ENCODE measurements at regions not wholly inside any gene's neighbourhood (a gene's known extent, or its start where the extent isn't known, plus 50 kb on each side); places are given as distances from the start of the nearest gene placed in this dataset.

- no peak for TF ChIP-seq EZH2 (IDR thresholded peaks at IDR 0.05; ENCODE audit: borderline replicate concordance, low read depth, low read length, severe bottlenecking)
- TF ChIP-seq CTCF (IDR thresholded peaks at IDR 0.05; ENCODE audit: borderline replicate concordance, extremely low read depth, low read length, poor library complexity, severe bottlenecking) = no peak
- Histone ChIP-seq H3K4me2 (ENCODE audit: insufficient read depth, low read length) (no peak overlapping the region), H3K79me2 (ENCODE audit: insufficient read depth, low read length) (no peaks in the 10 kb centered on the region), H3K9me3 (ENCODE audit: insufficient read depth, low read length, severe bottlenecking) (no peaks in the 10 kb centered on the region), H3K9ac (ENCODE audit: low read depth, low read length) (no peak overlapping the region), H3K4me1 (ENCODE audit: insufficient read depth, low read length) (no peaks in the 10 kb centered on the region), H3K27me3 (ENCODE audit: insufficient read depth, low read length, poor library complexity) (no peaks in the 10 kb centered on the region), H2AFZ (ENCODE audit: low read depth, low read length) (no peak overlapping the region), H3K36me3 (ENCODE audit: insufficient read depth, low read length) (no peaks in the 10 kb centered on the region), H3K4me3 (ENCODE audit: low read depth in 1 of 2, low read length in 2 of 2) (no peak overlapping the region), H4K20me1 (ENCODE audit: insufficient read depth, low read length) (no peaks in the 10 kb centered on the region), H3K27ac (ENCODE audit: low read length) (no peak overlapping the region)
- no peak for DNase-seq
- ATAC-seq (ENCODE audit: insufficient read depth, low read depth) = no peak
Observed at GRCh38 chr7:20959281-20959680, 172.6 kb upstream of the SP8 start.

- H3K27me3 ChIP-seq (ENCODE audit: insufficient read depth, low read length, poor library complexity) = no peaks in the 10 kb centered on the region
- no peak overlapping the region for H3K27ac ChIP-seq (ENCODE audit: low read length)
- H3K4me3 ChIP-seq (ENCODE audit: low read depth in 1 of 2, low read length in 2 of 2) = no peak overlapping the region
- H3K4me2 ChIP-seq (ENCODE audit: insufficient read depth, low read length) = no peak overlapping the region
- H4K20me1 ChIP-seq (ENCODE audit: insufficient read depth, low read length) = no peaks in the 10 kb centered on the region
- TF ChIP-seq EZH2 (IDR thresholded peaks at IDR 0.05; ENCODE audit: borderline replicate concordance, low read depth, low read length, severe bottlenecking) (no peak), CTCF (IDR thresholded peaks at IDR 0.05; ENCODE audit: borderline replicate concordance, extremely low read depth, low read length, poor library complexity, severe bottlenecking) (no peak)
- DNase-seq (no peak), ATAC-seq (ENCODE audit: insufficient read depth, low read depth) (no peak)
- H3K4me1 ChIP-seq (ENCODE audit: insufficient read depth, low read length) = no peaks in the 10 kb centered on the region
- no peak overlapping the region for H2AFZ ChIP-seq (ENCODE audit: low read depth, low read length)
- no peaks in the 10 kb centered on the region for H3K36me3 ChIP-seq (ENCODE audit: insufficient read depth, low read length)
- H3K79me2 ChIP-seq (ENCODE audit: insufficient read depth, low read length) = no peaks in the 10 kb centered on the region
- no peaks in the 10 kb centered on the region for H3K9me3 ChIP-seq (ENCODE audit: insufficient read depth, low read length, severe bottlenecking)
- no peak overlapping the region for H3K9ac ChIP-seq (ENCODE audit: low read depth, low read length)
Observed at GRCh38 chr7:20963556-20964280, 177.0 kb upstream of the SP8 start.

GRCh38 chr7:20964281-20964918, 177.7 kb upstream of the SP8 start:
- Histone ChIP-seq H3K36me3 (ENCODE audit: insufficient read depth, low read length) (no peaks in the 10 kb centered on the region), H3K4me3 (ENCODE audit: low read depth in 1 of 2, low read length in 2 of 2) (no peak overlapping the region), H3K4me1 (ENCODE audit: insufficient read depth, low read length) (no peaks in the 10 kb centered on the region), H4K20me1 (ENCODE audit: insufficient read depth, low read length) (no peaks in the 10 kb centered on the region), H3K9ac (ENCODE audit: low read depth, low read length) (no peak overlapping the region), H3K27ac (ENCODE audit: low read length) (no peak overlapping the region), H3K9me3 (ENCODE audit: insufficient read depth, low read length, severe bottlenecking) (no peaks in the 10 kb centered on the region), H3K4me2 (ENCODE audit: insufficient read depth, low read length) (no peak overlapping the region), H3K27me3 (ENCODE audit: insufficient read depth, low read length, poor library complexity) (no peaks in the 10 kb centered on the region), H3K79me2 (ENCODE audit: insufficient read depth, low read length) (no peaks in the 10 kb centered on the region), H2AFZ (ENCODE audit: low read depth, low read length) (no peak overlapping the region)
- TF ChIP-seq EZH2 (IDR thresholded peaks at IDR 0.05; ENCODE audit: borderline replicate concordance, low read depth, low read length, severe bottlenecking) (no peak), CTCF (IDR thresholded peaks at IDR 0.05; ENCODE audit: borderline replicate concordance, extremely low read depth, low read length, poor library complexity, severe bottlenecking) (no peak)
- DNase-seq (no peak), ATAC-seq (ENCODE audit: insufficient read depth, low read depth) (no peak)

Measured in DND-41 (cell line).